22Rv1 (cell line): ENCODE measurements at regions not wholly inside any gene's neighbourhood (a gene's known extent, or its start where the extent isn't known, plus 50 kb on each side); places are given as distances from the start of the nearest gene placed in this dataset.

Experiments
- CTCF ChIP-seq: fragments of 450-650 bp; IDR thresholded peaks from 2 replicates; pipeline ENCODE4 v1.5.1; 2017; ENCODE audit warnings: mild to moderate bottlenecking
- ZFX ChIP-seq: fragments of 450-650 bp; IDR thresholded peaks from 2 replicates; pipeline ENCODE4 v1.6.1; 2017; ENCODE audit warnings: antibody characterized with exemption, borderline replicate concordance

- no peak for TF ChIP-seq CTCF
- no peak for TF ChIP-seq ZFX
These were observed 87.3 kb downstream of the LYZL2 start for GRCh38 chr10:30542001-30542894.
